GM18498 (cell line): ENCODE measurements at regions not wholly inside any gene's neighbourhood (a gene's known extent, or its start where the extent isn't known, plus 50 kb on each side); places are given as distances from the start of the nearest gene placed in this dataset.
"Not testable (repeated sequence)": the region's sequence is repeated elsewhere in the genome, so short reads cannot be mapped to it uniquely, and the experiment has no call there.

Experiments used
- ATAC-seq: cut with Tn5 transposase; IDR thresholded peaks from one replicate; pipeline ENCODE4 v1.9.1; 2021; ENCODE audit warnings: mild to moderate bottlenecking, moderate library complexity; ENCODE audit not compliant: unreplicated experiment

DNA sequence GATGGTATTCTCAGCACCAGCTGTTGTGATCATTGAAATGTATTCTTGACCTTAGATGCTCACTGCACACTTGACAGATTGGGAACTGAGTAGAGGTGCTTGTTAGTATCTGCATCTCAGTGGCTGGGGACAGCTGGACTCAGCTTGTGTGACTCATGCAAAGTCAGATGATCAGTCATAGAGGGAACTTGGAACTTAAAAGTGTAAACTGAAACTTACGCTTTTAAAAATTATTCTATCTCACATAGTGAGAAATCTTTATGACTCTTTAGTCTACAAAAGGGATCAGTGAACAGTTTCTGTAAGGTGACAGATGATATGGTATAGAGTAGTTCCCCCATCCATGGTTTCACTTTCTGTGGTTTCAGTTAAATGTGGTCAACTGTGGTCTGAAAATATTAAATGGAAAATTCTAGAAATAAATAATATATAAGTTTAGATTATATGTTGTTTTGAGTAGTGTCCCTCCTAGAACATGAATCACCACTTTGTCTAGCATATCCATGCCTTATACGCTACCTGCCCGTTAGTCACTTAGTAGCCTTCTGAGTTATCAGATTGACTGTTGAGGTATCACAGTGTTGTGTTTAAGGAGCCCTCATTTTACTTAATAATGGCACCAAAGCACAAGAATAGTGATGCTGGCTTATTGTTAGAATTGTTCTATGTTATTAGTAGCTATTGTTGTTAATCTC, 135.6 kb upstream of the ZNF658 start:
- ATAC-seq = peak; percentile 99

DNA sequence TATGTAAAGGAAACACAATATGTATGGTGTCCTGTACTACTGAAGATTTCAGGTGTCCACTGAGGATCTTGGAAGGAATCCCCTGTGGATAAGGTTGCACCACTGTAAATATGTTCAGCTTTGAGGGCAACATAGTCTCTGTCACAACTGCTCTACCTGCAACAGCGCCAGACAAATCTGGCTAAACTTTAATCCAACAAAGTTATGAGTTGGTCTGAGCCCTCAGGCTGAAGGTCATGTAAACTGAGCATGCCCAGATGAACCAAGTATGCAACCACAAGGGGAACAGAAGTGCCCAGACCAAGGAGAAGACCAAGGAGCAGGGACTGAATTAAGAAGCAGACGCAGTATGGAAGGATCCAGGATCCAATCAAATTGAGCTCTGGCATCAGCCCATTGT, 135.0 kb upstream of the ZNF658 start:
- not testable (repeated sequence) for ATAC-seq

DNA sequence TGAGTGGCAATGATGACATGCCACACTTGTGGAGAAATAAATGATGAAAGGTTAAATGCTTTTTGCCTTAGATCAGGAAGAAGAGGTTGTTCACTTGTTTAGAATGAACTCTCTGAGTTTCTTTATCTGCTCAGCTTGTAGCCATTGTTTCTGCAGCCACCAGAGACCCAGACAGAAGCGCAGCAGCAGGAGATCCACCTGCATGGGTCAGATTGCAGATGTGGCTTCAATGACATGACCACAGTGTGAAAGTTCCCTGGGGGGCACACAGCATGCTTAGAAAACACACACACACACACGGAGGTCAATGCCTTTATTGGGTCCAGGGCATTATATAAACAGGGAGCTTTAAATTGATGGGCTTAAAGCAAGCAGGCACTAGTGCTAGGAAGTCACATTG, 129.0 kb upstream of the ZNF658 start:
- not testable (repeated sequence) for ATAC-seq

DNA sequence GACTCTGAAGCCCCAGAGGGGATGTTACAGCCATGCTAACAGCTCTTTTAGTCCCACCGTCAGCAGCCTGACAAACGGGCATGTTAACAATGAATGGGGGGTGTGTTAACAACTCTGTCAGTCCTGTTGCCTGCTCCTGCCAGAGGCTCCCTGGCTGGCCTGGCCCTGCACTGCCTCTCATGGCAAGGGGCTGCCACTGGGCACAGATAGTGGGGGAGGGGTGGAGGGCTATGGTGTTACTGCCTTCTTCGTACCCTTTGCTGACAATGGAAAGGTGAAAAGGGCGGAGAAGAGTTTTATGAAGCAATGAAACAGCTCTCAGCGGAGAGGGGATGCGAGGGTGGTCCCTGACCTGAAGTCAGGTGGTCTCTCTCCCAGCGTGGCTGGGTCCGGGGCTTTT, 125.9 kb upstream of the ZNF658 start:
- not testable (repeated sequence) for ATAC-seq

DNA sequence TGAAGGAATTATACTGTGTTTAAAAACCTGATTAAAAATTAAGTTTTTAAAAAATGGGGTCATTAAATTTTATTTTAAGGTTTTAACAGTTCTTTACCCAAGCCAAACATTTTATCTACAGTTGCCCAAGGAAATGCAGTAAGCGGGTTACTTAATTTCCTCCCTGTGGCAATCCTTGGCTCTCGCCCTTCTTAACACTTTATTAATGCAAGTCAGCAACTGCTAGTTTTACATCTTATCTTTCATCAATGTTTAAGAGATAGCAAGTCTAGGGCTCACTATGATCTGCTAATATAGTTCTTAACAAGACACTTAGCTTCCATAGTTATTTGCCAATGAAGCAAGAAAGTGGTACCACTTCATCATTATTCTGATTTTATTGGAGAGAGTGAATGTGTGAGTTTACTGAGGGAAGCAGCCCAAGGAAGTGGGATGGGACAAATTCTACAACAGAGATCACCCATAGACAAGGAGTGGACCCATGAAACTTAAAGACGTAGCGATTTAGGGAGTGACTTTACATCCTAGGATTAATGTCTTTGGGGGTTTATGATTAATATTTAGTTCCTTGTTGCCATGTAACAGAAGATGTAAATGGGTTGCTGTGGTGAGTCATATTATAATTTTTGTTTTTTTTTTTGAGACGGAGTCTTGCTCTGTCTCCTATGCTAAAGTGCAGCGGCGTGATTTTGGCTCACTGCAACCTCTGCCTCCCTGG, 120.4 kb upstream of the ZNF658 start:
- ATAC-seq = not testable (repeated sequence)

DNA sequence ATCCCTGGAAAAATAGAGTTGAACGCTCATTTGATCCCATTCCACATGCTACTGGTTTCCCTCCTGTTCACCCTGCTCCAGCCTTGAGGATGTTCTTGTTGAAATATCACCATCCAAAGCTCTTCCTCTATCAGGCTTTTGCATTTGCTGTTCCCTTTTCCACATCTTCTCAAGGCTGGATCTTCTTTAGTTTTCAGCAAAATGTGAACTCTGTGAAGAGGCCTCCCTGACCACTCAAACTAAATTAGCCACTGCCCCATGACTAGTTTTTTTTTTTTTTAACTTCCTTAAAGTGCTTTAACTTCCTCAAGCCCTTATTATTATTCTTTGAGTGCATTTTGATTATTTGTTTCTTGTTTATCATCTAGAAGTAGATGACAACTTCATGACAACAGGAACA, 119.3 kb upstream of the ZNF658 start:
- not testable (repeated sequence) for ATAC-seq

GRCh38 chr9:66782010-66782409, 118.5 kb upstream of the ZNF658 start:
- not testable (repeated sequence) for ATAC-seq

- not testable (repeated sequence) for ATAC-seq
Observed at GRCh38 chr9:66785603-66786002, 114.9 kb upstream of the ZNF658 start.

- ATAC-seq = not testable (repeated sequence)
Observed at GRCh38 chr9:66791092-66791750, 109.3 kb upstream of the ZNF658 start.

DNA sequence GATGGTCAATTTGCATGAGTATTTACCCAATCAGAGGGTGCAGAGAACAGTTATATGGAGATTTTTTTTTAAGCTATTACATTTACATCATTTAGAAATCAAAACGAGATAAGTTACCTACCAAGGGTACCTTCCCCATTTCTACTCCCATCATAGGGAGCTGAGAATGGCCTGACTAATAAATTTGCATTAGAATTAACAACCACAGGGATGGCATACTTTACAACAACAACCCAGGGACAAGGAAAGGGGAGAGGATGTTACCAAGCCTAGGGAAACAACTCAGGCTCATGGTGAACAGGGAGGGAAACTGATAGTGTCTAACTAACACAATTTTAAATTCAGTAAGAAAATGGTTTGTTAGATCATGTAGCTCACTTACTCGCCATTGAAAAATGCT, 105.8 kb upstream of the ZNF658 start:
- ATAC-seq = not testable (repeated sequence)

- ATAC-seq = not testable (repeated sequence)
Observed at GRCh38 chr9:66795723-66796503, 104.6 kb upstream of the ZNF658 start.

GRCh38 chr9:66797905-66798616, 102.5 kb upstream of the ZNF658 start:
- not testable (repeated sequence) for ATAC-seq

- ATAC-seq = not testable (repeated sequence)
Observed at GRCh38 chr9:66803619-66804018, 96.9 kb upstream of the ZNF658 start.

DNA sequence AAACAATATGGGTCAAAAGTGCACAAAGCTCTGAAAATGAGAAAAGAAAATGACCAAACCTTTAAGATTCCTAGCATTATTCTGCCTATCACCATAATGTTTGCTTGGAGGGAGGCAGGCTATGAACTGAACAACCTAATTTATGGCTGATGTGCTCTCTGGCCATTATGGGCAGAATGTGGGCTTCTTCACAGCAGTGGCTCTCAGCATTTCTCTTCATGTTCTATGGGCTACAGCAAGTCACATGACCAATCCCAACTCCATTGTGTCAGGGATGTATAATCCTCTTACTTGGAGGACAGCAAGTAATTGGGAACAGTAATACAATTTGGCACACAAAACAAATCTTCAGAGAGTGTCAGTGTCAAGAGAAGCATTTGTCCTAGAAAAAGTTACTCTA, 90.3 kb upstream of the ZNF658 start:
- not testable (repeated sequence) for ATAC-seq

DNA sequence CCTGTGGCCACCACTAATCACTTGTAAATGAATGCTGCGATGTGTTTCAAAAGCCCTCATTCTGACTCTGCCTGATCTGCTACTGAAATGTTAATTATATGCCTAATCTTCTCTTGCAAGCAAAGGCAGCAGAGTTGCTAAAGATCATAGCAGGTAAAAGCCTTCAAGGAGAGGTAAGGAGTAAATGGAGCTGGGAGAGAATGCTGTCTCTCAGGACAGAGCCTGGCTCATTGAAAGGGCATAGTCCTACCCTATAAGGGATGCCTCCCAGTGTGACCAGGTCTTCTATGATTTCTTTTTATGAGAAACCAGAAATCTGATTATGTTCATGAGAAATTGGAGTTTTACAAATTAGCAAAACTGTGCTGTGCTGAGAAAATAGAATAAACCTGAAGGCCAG, 88.2 kb upstream of the ZNF658 start:
- ATAC-seq = not testable (repeated sequence)

DNA sequence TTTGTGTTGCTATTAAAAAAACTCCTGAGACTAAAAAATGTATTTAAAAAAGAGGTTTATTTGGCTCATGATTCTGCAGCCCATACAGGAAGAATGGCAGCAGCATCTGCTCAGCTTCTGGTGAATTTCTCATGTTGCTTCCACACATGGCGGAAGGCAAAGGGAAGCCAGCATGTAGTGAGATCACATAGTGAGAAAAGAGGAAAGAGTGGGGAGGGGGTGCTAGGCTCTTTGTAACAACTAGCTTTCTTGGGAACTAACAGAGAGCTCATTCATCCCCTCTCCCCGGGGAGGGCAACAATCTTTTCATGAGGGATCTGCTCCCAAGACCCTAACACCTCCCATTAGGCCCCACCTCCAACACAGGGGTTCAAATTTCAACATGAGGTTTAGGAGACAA, 87.6 kb upstream of the ZNF658 start:
- ATAC-seq = not testable (repeated sequence)

DNA sequence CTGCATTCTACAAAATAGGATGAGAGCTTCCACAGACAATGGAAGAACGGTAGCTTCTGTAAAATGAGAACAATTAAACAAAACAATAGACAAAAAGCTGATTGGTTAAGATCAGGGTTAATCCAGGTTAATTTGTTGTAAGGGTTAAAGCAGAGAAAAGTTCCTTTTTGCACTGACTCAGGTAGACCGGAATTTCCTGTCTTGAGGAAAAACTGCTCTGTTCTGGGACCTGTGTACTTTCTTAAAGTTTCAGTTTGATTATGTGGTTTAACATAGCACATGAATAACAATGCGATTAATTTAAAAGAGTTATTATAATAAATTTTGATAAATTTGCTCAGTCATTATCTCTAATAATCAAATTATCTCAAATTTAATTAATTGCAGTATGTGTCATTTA, 86.5 kb upstream of the ZNF658 start:
- not testable (repeated sequence) for ATAC-seq

GRCh38 chr9:66819510-66819909, 81.0 kb upstream of the ZNF658 start:
- ATAC-seq = not testable (repeated sequence)

DNA sequence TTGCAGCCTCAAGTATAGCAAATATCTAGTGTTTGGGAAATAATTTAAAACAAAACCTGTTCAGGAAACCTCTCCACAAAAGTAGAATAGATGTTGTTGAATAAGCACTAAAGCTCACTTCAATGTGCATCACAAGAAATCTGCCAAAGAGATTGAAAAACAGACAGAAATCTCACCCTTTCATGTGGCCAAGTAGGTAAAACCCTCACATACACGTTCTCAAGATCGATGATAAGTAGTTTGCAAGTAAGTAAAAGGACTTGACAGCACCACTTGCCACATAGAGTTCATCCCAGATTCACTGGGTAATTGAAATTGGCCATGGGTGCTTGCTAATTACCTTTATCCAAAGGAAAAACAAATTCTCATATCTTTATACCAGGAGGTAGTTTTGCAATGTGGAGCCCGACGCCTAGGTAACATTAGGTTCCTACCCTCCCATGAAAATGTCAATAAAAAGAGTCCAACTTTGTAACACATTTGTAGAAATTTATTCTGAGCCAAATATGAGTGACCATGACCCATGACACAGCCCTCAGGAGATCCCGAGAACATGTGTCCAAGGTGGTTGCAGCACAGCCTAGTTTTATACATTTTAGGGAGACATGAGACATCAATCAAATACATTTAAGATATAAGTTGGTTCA, 80.4 kb upstream of the ZNF658 start:
- ATAC-seq = not testable (repeated sequence)

DNA sequence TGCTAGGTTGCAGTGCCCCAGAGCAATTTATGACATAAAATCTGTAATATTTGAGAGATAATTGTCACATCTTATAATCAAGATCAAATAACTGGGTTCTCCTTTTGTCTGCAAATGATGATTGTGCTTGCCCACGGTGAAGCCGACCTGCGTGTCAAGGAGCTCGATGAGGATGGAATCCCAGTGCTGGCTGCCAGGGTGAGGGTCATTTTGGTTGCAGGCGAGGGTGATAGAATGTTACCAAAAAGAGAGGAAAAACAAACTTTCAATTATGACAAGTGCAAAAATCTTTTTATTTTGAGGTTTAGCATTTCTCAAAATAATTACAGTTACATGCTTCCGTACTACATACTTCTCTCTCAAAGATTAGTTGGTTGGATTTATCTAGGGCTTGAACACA, 76.4 kb upstream of the ZNF658 start:
- ATAC-seq = not testable (repeated sequence)
